Psoas muscle (tissue), 7 donors: ENCODE measurements at regions not wholly inside any gene's neighbourhood (a gene's known extent, or its start where the extent isn't known, plus 50 kb on each side); places are given as distances from the start of the nearest gene placed in this dataset.

Experiments
- ATAC-seq, 4 donors: fragments of 200-7000 bp; cut with Tn5 transposase; one replicate each; pipeline ENCODE4 v1.9.1; 2020; ENCODE audit warnings: moderate library complexity in 3 of 4, mild to moderate bottlenecking in 2 of 4
- DNase-seq, 2 donors: peaks; one replicate each; pipeline ENCODE4 v3.0.0-alpha.2; 2020
- H3K27ac ChIP-seq: fragments of 200-600 bp; one replicate; pipeline ENCODE4 v1.8.0; 2022
- H3K27me3 ChIP-seq, 3 donors: fragments of 200-600 bp in 1 of 3; one replicate each; pipeline versions ENCODE4 v1.6.1 to v1.8.0; 2013 to 2022; ENCODE audit warnings: low read length in 2 of 3, mild to moderate bottlenecking in 2 of 3, moderate library complexity in 1 of 3; ENCODE audit not compliant: insufficient read depth in 3 of 3
- H3K36me3 ChIP-seq, 2 donors: fragments of 200-600 bp in 1 of 2; one replicate each; pipeline versions ENCODE4 v1.6.1 to v1.8.0; 2013 to 2022; ENCODE audit warnings: low read depth in 1 of 2, mild to moderate bottlenecking in 1 of 2, moderate library complexity in 1 of 2; ENCODE audit not compliant: insufficient read depth in 1 of 2
- H3K4me1 ChIP-seq: fragments of 200-600 bp; one replicate; pipeline ENCODE4 v1.8.0; 2022
- H3K4me3 ChIP-seq: fragments of 200-600 bp; one replicate; pipeline ENCODE4 v1.8.0; 2022; ENCODE audit warnings: mild to moderate bottlenecking
- H3K9me3 ChIP-seq: fragments of 200-600 bp; one replicate; pipeline ENCODE4 v1.8.0; 2022
- WGBS, 3 donors: extraction: QIAGEN DNeasy Blood & Tissue Kit; methylation state at CpG; one replicate each; pipeline versions ENCODE4 v1.1.6 to v1.1.7; 2013; 5-methylcytosine and 5-hydroxymethylcytosine counted together
- intact Hi-C, 2 donors: fragments of 100-400 bp; cut with DNase I; formaldehyde crosslinking; loops; one replicate each; pipeline versions ENCODE4 v1.11.0 to v1.14.2; 2022
- TF ChIP-seq, protein P1 (sequence below): fragments of 200-600 bp; IDR thresholded peaks from one replicate; pipeline ENCODE4 v1.8.0; 2022; ENCODE audit warnings: antibody characterized with exemption
- donor health status: healthy with polysubstance abuse.
- donor health status: DM: no; HTN: no; CAD: no; lungs with moderate emphysema.
- donor health status: Bipolar disorder and iron deficiency.
- donor health status: healthy.
- donor health status: DM: yes; HTN: yes; CAD: no.
- donor health status: DM: no; HTN: no; CAD: no.
- donor health status: DM: yes; HTN: yes; CAD: no.

DNA sequence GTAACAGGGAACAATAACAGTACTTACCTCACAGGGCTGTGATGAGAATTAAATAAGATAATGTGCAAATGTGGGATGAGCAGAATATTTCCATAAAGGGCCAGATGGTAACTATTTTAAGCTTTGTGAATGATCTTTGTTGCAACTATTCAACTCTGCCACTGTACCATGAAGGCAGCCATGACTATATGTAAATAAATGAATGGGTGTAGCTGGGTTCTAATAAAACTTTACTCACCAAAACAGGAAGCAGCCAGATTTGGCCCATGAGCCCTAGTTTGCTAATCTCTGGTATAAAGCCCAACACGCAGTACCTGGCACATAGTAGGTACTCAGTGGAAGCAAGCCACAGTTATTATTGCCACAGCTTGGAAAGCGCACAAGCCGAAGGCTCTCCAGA, 362.7 kb upstream of the PROK2 start:
- Histone ChIP-seq H3K4me3 (no peak overlapping the region), H3K9me3 (no peaks in the 10 kb centered on the region), H3K27ac (no peak overlapping the region), H3K27me3 (no peaks in the 10 kb centered on the region), H3K36me3 (no peaks in the 10 kb centered on the region), H3K4me1 (peaks cover 7% of the 10 kb centered on the region)
- WGBS, 3 donors: 94 to 98% (median 96%) methylated on average over 3 of the region's 3 CpGs
- intact Hi-C loops: no loop called here
- DNase-seq (no peak), ATAC-seq (no peak)
- TF ChIP-seq, protein P1, sequence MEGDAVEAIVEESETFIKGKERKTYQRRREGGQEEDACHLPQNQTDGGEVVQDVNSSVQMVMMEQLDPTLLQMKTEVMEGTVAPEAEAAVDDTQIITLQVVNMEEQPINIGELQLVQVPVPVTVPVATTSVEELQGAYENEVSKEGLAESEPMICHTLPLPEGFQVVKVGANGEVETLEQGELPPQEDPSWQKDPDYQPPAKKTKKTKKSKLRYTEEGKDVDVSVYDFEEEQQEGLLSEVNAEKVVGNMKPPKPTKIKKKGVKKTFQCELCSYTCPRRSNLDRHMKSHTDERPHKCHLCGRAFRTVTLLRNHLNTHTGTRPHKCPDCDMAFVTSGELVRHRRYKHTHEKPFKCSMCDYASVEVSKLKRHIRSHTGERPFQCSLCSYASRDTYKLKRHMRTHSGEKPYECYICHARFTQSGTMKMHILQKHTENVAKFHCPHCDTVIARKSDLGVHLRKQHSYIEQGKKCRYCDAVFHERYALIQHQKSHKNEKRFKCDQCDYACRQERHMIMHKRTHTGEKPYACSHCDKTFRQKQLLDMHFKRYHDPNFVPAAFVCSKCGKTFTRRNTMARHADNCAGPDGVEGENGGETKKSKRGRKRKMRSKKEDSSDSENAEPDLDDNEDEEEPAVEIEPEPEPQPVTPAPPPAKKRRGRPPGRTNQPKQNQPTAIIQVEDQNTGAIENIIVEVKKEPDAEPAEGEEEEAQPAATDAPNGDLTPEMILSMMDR: no peak

DNA sequence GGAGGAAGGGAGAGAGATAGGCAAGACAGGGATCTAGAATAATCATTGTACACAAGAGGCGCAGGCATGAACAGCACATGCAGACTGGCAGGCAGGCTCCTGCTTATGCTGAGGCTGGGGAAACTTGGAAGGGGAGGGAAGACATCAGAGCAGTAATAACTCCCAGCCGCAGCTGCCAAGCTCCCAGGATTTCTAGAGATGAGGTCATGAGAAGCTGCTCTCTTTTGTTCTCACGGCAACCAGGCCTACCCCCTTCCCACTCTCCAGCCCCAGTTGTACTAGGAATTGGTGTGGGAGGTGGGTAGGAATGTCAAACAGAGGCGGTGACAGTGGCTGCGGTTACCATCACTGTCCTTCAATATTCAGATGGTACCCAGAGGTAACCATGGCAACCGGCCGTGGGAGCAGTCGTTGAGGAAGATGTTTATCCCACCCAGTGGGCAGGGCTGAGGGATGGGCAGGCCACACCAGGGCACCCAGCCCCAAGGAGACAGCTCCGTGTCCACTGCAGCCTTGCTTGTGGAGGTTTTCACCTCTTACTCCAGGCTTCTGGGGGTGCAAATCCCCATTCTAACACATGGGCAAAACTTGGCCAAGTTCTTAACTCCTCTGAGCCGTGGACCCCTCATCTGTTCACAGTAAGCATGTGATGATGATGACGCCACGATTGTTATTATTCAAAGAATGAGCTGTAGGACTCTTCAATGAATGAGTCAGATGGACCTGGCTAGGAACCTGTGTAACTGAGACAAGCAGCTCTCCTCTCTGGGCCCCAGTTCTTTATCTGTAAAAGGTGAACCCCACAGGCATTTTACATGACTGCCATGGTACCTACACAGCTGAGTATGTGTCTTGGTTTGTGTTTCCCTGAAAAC, 360.8 kb upstream of the PROK2 start:
- ATAC-seq: no peak
- intact Hi-C loops: no loop called here
- Histone ChIP-seq H3K9me3 (no peaks in the 10 kb centered on the region), H3K27ac (no peak overlapping the region), H3K4me3 (no peak overlapping the region), H3K27me3 (no peaks in the 10 kb centered on the region), H3K36me3 (no peaks in the 10 kb centered on the region), H3K4me1 (no peaks in the 10 kb centered on the region)
- TF ChIP-seq, protein P1: no peak
- WGBS, 3 donors: 56 to 61% (median 57%) methylated on average over 12 of the region's 12 CpGs
- no peak for DNase-seq

DNA sequence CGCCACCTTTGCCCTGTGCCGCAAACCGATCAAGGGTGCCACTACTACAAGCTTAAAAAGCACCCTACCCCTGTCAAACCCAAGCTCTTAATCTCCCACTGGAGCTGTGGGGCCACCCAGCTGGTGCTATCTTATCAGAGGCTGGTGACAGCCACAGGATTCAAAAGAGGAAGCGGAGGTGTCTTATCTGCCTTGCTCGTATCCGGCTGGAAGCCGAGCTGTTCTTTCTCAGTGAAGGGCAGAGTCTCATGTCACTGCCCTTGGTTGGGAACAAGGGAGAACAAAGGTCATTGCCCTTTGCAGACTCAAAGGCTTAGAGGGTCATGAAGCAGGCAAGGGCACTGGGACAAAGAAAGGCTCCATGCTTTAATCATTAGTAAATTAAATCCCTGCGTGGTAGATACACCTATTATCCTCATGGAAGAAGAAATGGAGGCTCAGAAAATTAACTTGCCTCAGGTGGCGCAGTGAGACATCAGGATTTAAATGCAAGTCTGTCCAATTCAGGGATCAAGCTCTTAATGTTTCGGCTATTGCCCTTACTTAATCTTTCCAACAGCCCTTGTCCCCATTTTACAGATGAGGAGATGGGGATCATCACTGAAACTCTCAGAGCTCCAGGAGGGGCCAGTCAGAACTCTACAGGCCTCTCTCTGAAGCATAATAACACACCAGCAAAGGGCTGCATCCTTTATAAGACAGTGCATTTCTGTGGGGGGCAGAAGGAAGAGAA, 360.0 kb upstream of the PROK2 start:
- Histone ChIP-seq H3K27me3 (no peaks in the 10 kb centered on the region), H3K27ac (no peak overlapping the region), H3K36me3 (no peaks in the 10 kb centered on the region), H3K9me3 (no peaks in the 10 kb centered on the region), H3K4me3 (no peak overlapping the region), H3K4me1 (no peaks in the 10 kb centered on the region)
- TF ChIP-seq, protein P1: no peak
- ATAC-seq (no peak), DNase-seq (no peak)
- whole genome bisulfite sequencing, 3 donors: 66 to 75% (median 67%) methylated on average over 10 of the region's 10 CpGs
- intact Hi-C loops: no loop called here

DNA sequence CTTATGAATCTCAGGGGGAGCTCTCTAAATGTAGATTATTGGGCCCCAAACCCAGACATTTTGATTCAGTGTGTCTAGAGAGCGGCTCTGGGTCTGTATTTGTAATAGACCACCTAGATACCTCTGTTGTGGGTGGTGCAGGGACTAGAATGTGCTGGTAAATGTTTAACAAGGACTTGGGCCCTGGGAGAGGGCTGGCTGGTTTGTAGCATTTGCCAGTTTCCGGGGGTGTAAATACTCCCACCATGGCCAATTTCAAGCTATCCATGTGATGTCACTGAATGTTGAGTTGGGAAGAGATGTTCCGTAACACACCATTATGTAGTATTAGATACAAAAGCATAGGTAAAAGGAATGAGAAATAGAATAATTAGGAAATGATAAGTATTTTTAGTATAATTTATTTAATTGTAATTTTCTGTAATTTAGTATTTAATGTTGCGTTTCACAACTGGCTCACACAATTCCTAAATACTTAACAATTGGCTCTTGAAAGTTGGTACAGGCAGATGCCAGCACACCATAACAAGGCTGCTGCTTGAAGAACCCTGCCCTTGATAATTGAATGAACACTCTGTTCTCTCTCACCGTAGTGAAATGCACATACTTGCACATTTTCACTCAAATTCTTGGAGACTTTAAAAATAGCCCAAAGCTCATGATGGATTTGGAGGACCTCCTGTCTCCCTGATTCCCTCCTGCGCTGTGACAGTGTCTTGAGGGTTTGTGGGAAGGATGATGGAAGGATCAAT, 359.2 kb upstream of the PROK2 start:
- Histone ChIP-seq H3K4me3 (no peak overlapping the region), H3K27ac (no peak overlapping the region), H3K27me3 (no peaks in the 10 kb centered on the region), H3K4me1 (no peaks in the 10 kb centered on the region), H3K9me3 (no peaks in the 10 kb centered on the region), H3K36me3 (no peaks in the 10 kb centered on the region)
- no peak for ATAC-seq
- DNase-seq: no peak
- TF ChIP-seq, protein P1: no peak
- WGBS, 3 donors: 59 to 69% (median 68%) methylated on average over 6 of the region's 6 CpGs
- intact Hi-C loops: no loop called here
